NCI-H524 treated with DMSO at 0.1 percent for 48 hours (cell line): ENCODE measurements at regions not wholly inside any gene's neighbourhood (a gene's known extent, or its start where the extent isn't known, plus 50 kb on each side); places are given as distances from the start of the nearest gene placed in this dataset.
"Not testable (repeated sequence)": the region's sequence is repeated elsewhere in the genome, so short reads cannot be mapped to it uniquely, and the experiment has no call there.

Source experiments
- DNase-seq: peaks from one replicate; lab custom pipeline; 2025; lab: John Stamatoyannopoulos, UW

GRCh38 chr11:39462506-39462905, 1996.9 kb downstream of the LRRC4C start:
- no peak for DNase-seq

DNA sequence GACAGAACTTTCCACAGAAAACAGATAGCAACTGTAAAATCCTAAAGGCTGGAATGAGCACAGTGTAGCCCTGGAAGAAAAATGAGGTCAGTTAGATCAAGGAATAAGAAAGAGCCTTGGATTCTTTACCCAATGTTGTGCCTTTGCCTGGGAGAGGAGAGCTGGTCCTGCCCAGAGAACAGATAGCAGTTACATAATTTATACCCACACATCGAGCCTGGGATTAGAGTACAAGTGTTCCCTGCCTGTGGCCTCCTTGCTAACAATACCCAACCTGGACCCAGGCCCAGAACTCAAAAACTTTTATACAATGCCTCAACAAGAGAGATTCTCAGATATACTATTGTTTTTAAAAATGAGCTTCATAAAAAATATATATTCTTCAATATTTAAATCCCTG, 1998.4 kb downstream of the LRRC4C start:
- no peak for DNase-seq

DNA sequence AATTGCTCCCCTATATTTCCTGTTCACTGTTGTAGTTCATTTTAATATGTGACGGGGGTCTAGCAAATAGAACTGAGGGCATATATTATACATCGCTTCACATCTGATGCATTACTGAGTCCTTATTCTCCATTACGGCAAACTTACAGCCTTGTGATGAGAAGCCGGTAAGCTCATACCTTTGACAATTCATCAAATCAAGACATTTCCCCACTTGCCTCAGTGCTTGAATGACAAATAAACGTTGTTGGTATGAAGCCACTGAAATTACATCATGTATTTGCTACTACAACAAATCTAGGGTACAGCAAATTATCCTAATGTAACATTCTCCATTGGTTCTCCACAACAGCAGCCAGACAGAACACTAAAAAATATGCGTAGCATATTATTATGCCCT, 1999.8 kb downstream of the LRRC4C start:
- DNase-seq = no peak

DNA sequence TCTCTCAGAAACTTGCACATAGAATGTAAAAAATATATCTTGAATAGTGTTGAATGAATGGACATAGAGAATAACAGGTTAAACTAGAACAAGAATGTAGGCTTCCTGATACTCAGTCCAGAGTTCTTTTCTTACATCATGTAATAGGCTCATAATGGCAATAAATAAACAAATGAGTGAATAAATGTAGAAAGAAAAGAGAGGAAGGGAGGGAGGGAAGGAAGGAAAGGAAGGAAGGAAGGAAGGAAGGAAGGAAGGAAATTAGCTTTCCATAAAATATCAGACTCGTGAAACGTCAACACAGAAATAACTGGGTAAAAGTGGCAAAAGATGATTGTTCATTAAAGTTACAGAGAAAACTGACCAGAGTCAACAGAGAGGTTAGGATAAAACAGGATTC, 2001.0 kb downstream of the LRRC4C start:
- no peak for DNase-seq

DNA sequence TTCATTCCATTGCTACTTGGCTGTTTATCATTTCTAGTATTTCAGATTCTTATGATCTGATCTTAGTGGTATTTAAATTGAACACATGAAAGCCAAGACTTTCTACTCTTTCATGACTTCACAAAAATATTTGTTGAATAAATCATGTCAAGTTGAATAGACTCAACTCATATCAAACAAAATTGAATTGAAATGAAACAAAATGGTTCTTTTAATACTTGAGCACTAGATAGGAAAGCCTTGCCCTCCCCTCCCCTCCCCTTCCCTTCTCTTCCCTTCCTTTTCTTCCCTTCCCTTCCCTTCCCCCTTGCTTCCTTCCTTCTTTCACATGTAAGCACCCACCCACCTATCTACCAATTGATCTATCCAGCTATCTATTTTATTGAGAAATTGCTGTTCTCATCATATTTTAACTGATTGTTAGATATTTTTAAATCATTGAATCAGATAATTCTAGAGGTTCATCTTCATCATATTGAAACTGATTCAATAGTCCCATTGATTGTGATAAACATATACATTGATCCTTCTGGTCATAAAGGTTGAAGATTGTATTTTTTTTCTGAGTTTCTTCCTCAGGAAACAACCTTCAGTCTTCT, 2015.9 kb downstream of the LRRC4C start:
- no peak for DNase-seq

DNA sequence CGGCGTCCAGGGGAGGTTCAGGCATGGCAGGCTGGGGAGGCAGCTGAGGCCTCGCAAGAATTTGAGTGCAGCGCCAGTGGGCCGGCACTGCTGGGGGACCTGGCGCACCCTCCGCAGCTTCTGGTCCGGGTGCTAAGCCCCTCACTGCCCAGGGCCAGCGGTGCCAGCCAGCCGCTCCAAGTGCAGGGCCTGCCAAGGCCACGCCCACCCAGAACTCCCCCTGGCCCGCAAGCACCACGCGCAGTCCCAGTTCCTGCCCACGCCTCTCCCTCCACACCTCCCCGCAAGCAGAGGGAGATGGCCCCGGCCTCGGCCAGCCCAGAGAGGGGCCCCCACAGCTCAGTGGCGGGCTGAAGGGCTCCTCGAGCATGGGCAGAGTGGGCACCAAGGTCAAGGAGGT, 2017.3 kb downstream of the LRRC4C start:
- no peak for DNase-seq

DNA sequence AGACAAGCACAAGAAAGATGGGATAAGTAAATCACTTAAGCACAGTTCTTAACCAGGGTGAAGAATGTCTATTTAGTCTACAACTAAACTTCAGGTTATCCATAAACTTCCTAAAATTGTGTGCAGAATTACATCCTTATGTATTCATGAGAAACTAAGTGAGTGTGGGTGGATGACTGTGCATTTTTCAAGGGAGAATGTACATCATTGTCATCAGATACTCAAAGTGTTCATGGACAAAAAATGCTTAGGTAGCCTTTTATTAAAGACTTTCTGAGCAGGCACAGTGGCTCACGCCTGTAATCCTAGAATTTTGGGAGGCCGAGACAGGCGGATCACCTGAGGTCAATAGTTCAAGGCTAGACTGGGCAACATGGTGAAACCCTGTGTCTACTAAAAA, 2023.8 kb downstream of the LRRC4C start:
- no peak for DNase-seq

GRCh38 chr11:39434466-39434865, 2025.0 kb downstream of the LRRC4C start:
- DNase-seq = no peak

GRCh38 chr11:39432929-39433328, 2026.5 kb downstream of the LRRC4C start:
- DNase-seq = no peak

- DNase-seq = no peak
Measured at GRCh38 chr11:39425226-39425625, 2034.2 kb downstream of the LRRC4C start.

GRCh38 chr11:39412117-39412516, 2047.3 kb downstream of the LRRC4C start:
- no peak for DNase-seq

GRCh38 chr11:39385911-39386310, 2073.5 kb downstream of the LRRC4C start:
- no peak for DNase-seq

DNA sequence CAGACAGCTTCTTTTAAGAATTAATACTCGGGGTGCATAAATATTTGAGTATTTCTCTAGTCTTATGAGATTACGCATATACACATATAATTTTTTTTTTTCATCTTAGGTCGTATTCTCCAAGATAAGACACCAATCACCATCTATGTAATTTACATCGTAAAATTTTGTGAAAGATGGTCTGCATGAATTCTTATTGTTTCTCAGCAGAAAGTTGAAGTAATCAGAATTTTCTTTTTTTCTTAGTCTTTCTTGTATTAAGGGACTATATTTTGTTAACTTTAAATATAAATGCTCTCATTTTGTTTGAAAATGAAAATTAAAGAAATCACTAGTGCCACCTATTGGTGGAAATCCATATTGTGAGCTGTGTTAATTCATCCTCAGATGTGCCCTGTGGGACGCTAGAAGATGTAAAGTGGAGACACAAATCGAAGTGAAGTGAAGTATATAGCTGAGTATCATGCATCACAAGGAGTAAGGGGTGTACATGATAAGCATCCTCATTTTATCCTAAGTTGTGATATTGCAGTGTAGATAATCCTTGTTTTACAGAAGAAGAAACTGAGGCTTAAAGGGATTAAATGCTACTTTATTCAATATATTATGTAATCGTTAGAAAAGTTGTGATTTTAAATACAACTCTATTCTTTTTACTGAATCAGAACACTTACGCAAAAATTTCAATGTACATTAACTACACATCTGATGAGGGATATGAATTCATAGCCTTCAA, 2084.3 kb downstream of the LRRC4C start:
- no peak for DNase-seq

DNA sequence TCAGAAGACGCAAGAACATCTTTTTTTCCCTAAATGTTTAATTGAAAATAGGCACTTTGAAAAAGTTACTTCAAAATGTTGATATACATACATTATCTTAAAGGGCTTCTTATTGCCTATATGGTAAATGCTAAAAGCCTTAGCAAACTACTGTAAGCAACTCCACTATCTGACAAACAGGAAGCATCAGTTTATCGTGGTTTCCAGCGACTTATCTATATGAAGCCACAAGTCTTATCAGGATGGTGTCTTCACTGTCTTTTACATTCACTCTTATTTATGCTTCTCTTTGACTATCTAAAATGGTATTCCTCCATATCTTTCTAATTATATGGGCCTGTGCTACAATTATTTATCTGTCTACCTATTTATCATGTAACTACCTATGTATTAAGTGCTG, 2091.9 kb downstream of the LRRC4C start:
- DNase-seq = no peak

DNA sequence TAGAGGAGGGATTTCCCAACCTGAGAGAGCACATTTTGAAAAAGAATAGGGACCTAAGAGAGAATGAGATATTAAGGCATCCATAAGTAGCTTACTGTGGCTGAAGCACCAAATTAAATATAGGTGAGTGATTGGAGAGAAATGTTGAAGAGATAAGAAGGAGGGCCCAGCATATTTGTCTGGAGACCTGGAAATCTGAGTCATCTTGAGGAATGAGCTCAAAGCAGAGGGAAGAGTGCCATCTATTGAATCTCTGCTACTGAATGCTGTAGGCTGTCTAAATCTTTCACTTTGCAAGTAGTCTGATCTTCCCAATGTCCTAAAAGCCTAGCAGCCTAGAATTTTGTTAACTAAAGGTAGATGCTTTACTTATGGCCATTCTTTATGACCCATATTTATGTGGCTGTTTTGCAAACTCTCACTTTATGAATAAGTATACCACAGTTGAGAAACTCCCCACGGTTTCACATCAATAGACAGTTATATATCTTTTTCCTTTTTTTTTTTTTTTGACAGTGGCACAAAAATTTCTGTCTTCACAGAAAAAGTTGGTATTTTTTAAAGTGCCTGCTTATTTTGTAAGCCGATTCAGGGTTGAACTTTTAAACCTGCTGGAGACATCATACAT, 2093.5 kb downstream of the LRRC4C start:
- no peak for DNase-seq

DNA sequence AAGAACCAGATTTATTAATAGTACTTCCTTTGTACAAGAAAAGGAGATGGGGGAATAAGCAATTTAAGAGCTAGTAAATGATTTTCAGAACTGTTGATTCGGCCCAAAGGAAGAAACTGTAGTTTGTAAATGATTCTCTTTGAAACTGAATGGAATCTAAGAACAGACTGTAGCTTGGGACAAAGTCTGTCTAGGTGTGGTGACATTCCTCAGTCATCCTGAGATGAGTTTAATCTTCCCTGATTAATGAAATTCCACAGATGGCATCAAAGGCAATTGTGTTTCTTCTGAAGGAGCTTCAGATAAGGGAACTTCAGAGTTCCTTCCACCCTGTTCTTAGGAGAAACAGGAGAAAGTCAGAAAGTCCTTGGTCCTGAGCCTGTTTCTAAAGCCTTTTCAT, 2095.9 kb downstream of the LRRC4C start:
- DNase-seq = no peak

DNA sequence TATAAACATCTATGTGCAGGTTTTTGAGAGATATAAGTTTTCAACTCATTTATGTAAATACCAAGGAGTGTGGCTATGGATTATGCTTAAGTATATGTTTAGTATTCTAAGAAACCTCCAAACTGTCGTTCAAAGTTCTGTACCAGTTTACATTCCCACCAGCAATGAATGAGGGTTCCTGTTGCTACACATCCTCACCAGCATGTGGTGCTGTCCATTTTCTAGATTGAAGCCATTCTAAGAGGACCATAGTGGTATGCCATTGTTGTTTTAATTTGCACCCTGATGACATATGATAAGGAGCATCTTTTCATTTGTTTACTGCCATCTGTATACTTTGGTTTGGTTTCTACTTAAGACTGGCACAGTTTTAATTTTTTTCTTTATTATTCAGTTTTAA, 2097.9 kb downstream of the LRRC4C start:
- no peak for DNase-seq

DNA sequence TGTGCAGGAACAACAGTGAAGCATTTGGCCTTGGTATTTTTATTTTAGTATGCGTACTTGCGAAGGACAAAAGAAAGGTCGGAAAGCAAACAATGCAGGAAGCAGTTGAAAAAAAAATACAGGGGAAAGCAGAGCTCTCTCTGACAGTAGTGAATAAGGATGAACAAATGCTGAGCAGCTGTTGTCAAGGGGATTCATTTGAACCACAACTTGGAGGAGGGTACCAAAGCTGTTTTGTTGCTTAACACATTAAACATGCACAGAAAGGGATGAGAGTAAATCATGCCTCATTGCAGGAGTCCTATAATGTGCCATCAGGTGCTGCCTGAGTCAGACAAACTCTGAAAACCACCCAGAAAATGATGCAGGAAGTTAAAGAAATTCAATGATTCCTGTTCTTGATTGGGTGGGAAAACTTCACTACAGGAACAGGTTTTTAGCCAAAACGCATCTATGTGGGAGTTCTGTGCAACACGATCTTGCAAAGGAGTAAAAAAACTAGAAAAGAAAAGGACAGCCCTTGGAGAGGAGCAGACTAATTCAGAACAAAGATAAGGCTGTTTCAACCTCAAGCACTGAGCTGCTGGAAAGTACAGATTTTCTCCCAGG, 2113.5 kb downstream of the LRRC4C start:
- no peak for DNase-seq

- DNase-seq = no peak
Measured at GRCh38 chr11:39341461-39341860, 2118.0 kb downstream of the LRRC4C start.

GRCh38 chr11:39333006-39333405, 2126.4 kb downstream of the LRRC4C start:
- not testable (repeated sequence) for DNase-seq

- no peak for DNase-seq
Measured at GRCh38 chr11:39327302-39327701, 2132.2 kb downstream of the LRRC4C start.

DNA sequence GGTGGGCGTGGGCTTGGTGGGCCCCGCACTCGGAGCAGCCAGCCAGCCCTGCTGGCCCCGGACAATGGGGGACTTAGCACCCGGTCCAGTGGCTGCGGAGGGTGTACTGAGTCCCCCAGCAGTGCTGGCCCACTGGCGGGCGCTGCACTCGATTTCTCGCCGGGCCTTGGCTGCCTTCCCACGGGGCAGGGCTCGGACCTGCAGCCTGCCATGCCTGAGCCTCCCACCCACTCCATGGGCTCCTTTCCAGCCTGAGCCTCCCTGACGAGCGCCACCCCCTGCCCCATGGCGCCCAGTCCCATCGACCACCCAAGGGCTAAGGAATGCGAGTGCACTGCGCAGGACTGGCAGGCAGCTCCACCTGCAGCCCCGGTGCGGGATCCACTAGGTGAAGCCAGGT, 2147.6 kb downstream of the LRRC4C start:
- DNase-seq = not testable (repeated sequence)

DNA sequence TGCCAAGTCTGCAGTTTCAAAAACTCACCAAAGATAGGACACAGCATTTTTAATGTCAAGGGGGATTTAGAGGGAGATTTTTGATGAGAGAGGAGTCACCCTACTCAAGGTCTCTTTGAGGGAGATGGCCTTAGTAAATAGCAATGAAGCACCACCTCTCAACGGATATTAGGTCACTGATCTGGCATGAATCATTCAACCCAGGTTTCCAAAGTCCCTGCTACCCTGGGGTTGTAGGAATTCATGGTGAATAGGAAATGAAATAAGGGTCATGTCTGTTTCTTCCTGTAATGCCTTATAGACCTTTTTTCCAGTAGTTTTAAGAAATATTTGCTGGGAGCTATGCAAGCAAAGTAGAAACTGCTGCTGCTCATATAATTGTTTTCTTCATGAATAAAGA, 2154.9 kb downstream of the LRRC4C start:
- DNase-seq = no peak
